K562 (cell line): ENCODE measurements at regions not wholly inside any gene's neighbourhood (a gene's known extent, or its start where the extent isn't known, plus 50 kb on each side); places are given as distances from the start of the nearest gene placed in this dataset.

Experiments
- ATAC-seq: fragments of 200-7000 bp; cut with Tn5 transposase; 3 replicates; pipeline ENCODE4 v1.9.1; 2020; ENCODE audit warnings: moderate library complexity
- BruUV-seq: library from RNA; stranded (reverse); fragments of 400-500 nt; replicated peaks from 2 replicates; lab custom pipeline; 2021; lab: Mats Ljungman, UMichigan
- CTCF ChIA-PET: fragments of 300-600 bp; formaldehyde crosslinking; extraction: SDS; loops from one replicate; lab custom pipeline; 2021; ENCODE audit warnings: low intra/inter-chr PET ratio; lab: Yijun Ruan, JAX
- POLR2A ChIA-PET: fragments of 300-600, 350-650 bp; sonication (Branson Sonifier 250); formaldehyde crosslinking; extraction: SDS; loops from one replicate; lab custom pipeline; 2021; ENCODE audit warnings: antibody characterized with exemption, inconsistent platforms; lab: Yijun Ruan, JAX
- DNase-seq, 4 experiments: peaks; one replicate each; pipeline versions ENCODE4 v3.0.0 to v3.0.0-alpha.2; 2011 to 2018; ENCODE audit warnings: low spot score in 3 of 4, mixed read lengths in 3 of 4; ENCODE audit errors: extremely low read depth in 1 of 4
- FAIRE-seq: peaks from 2 replicates; lab custom pipeline; 2011; peaks lifted over from hg19 to GRCh38; lab: Jason Lieb, UNC
- H2AFZ ChIP-seq: 2 replicates; pipeline ENCODE4 v1.6.0; 2011; ENCODE audit warnings: low read depth, low read length, control low read depth, inconsistent platforms
- H3K27ac ChIP-seq: fragments of 200-600 bp; 3 replicates; pipeline ENCODE4 v1.8.0; 2011; ENCODE audit warnings: low read depth, mild to moderate bottlenecking, control low read depth, inconsistent platforms, low read length, moderate library complexity, mixed read lengths; ENCODE audit errors: extremely low read depth
- H3K27me3 ChIP-seq, 2 experiments: fragments of 300-600 bp in 1 of 2; 2 replicates in 1 of 2; 3 replicates in 1 of 2; pipeline versions ENCODE4 v1.6.0 to v1.8.0; 2011; ENCODE audit warnings: inconsistent platforms in 2 of 2, low read length in 2 of 2, mild to moderate bottlenecking in 1 of 2, mixed read lengths in 1 of 2, moderate library complexity in 1 of 2; ENCODE audit not compliant: control insufficient read depth in 2 of 2, insufficient read depth in 2 of 2
- H3K36me3 ChIP-seq: fragments of 300-600 bp; 3 replicates; pipeline ENCODE4 v1.8.0; 2011; ENCODE audit warnings: mild to moderate bottlenecking, low read length, inconsistent platforms; ENCODE audit not compliant: control insufficient read depth, insufficient read depth
- H3K4me1 ChIP-seq, 2 experiments: fragments of 200-600 bp in 1 of 2; replicated peaks in 1 of 2; 2 replicates in 1 of 2; 3 replicates in 1 of 2; pipeline versions ENCODE4 v1.5.1 to v1.8.0; 2011; ENCODE audit warnings: inconsistent platforms in 2 of 2, low read length in 2 of 2, mild to moderate bottlenecking in 1 of 2, mixed read lengths in 1 of 2, moderate library complexity in 1 of 2; ENCODE audit not compliant: control insufficient read depth in 2 of 2, insufficient read depth in 2 of 2
- H3K4me2 ChIP-seq: 2 replicates; pipeline ENCODE4 v1.6.1; 2011; ENCODE audit warnings: low read length, control low read depth, inconsistent platforms, mixed read lengths; ENCODE audit not compliant: insufficient read depth
- H3K4me3 ChIP-seq: fragments of 200-600 bp; sonication (generic), shearing (Covaris generic); 2 replicates; pipeline ENCODE4 v1.5.1; 2016; ENCODE audit warnings: control low read depth, inconsistent platforms
- H3K79me2 ChIP-seq: fragments of 200-600 bp; 3 replicates; pipeline ENCODE4 v1.8.0; 2011; ENCODE audit warnings: low read length, inconsistent platforms; ENCODE audit not compliant: control insufficient read depth, insufficient read depth
- H3K9ac ChIP-seq, 2 experiments: 2 replicates each; pipeline versions ENCODE4 v1.6.0 to v1.6.1; 2011; ENCODE audit warnings: low read depth in 2 of 2, low read length in 2 of 2, control low read depth in 1 of 2, inconsistent platforms in 1 of 2, mild to moderate bottlenecking in 1 of 2, mixed read lengths in 1 of 2; ENCODE audit not compliant: insufficient read depth in 1 of 2
- H3K9me1 ChIP-seq: one replicate; pipeline ENCODE4 v1.6.0; 2011; ENCODE audit warnings: inconsistent platforms, mild to moderate bottlenecking, low read length, moderate library complexity; ENCODE audit not compliant: control insufficient read depth, insufficient read depth
- H3K9me3 ChIP-seq: replicated peaks from 2 replicates; pipeline ENCODE4 v1.5.1; 2011; ENCODE audit warnings: low read depth, low read length, inconsistent platforms; ENCODE audit not compliant: control insufficient read depth, insufficient read depth
- H4K20me1 ChIP-seq: replicated peaks from 2 replicates; pipeline ENCODE4 v1.6.1; 2011; ENCODE audit warnings: low read length, inconsistent platforms, mixed read lengths; ENCODE audit not compliant: control insufficient read depth, insufficient read depth
- NCOA2 ChIP-seq, 2 experiments: fragments of 450-650 bp; IDR thresholded peaks; 2 replicates each; pipeline ENCODE4 v1.6.1; 2018; ENCODE audit warnings: mild to moderate bottlenecking in 2 of 2, moderate library complexity in 1 of 2; ENCODE audit not compliant: partially characterized antibody in 2 of 2
- RFX5 ChIP-seq: IDR thresholded peaks from 2 replicates; pipeline ENCODE4 v1.6.1; 2011; ENCODE audit warnings: low read depth, mild to moderate bottlenecking, improper control_type of control experiment, low read length
- ZEB2 ChIP-seq: fragments of 450-650 bp; IDR thresholded peaks from 2 replicates; pipeline ENCODE4 v1.6.1; 2016
- WGBS: fragments of 100-300 bp; shearing (Covaris generic); methylation state at CpG from one replicate; pipeline ENCODE4 v1.1.6; 2016; ENCODE audit warnings: low coverage, mixed read lengths; ENCODE audit not compliant: insufficient coverage; ENCODE audit errors: missing lambda C conversion rate; 5-methylcytosine and 5-hydroxymethylcytosine counted together
- in situ Hi-C: fragments of 300-500 bp; cut with MboI; formaldehyde crosslinking; loops from 4 replicates; pipeline ENCODE4 v1.15.0; 2018; ENCODE audit warnings: inconsistent platforms, mixed read lengths
- intact Hi-C: fragments of 100-400 bp; cut with micrococcal nuclease; formaldehyde crosslinking; loops from 2 replicates; pipeline ENCODE4 v1.14.2; 2022

GRCh38 chr2:45083175-45083574, 73.9 kb upstream of the SIX2 start:
- 0% methylated on average over 4 of the region's 4 CpGs for WGBS
- Histone ChIP-seq H3K36me3 (no peaks in the 10 kb centered on the region), H3K9me1 (no peaks in the 10 kb centered on the region), H3K4me1 (no peaks in the 10 kb centered on the region), H3K27ac (no peak overlapping the region), H3K27me3 (0 out of 5 replicates have a peak, but pooled peaks cover 0 to 6% of the 10 kb centered on the region in 2 experiments), H3K79me2 (no peaks in the 10 kb centered on the region), H4K20me1 (no peaks in the 10 kb centered on the region), H3K9me3 (no peaks in the 10 kb centered on the region), H2AFZ (no peak overlapping the region), H3K4me3 (no peak overlapping the region), H3K4me2 (no peak overlapping the region), H3K9ac (no peak overlapping the region)
- TF ChIP-seq RFX5 = no peak
- ChIA-PET POLR2A (interaction anchor here (0.8 kb wide), 1 partner anchor 717 kb away, joined by 4 read pairs; no protein-coding TSS in a partner anchor), CTCF (no interaction called here)
- intact Hi-C loops = no loop called here
- DNase-seq (no peak), FAIRE-seq (no peak), ATAC-seq (no peak)
- no TSS peak for BruUV-seq
- in situ Hi-C loops = no loop called here

DNA sequence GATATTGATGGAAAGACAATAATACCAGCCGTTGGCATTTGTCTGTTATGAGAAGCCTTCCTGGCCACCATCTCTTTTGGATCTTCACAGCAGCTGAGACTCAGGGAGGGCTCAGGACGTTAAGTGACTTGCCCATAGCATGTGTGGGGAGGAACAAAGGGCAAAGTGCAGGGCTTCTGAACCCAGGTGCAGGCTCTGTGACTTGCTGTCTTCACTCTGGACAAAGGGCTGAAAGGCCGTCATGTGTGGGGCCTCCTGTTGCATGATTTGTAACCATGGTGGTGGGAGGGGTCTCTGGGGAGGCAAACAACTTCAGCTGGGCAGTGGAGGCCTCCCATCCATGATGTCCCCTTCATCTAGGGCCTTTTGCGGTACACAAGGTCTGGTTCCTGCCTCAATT, 65.5 kb upstream of the SIX2 start:
- no peak for ATAC-seq
- Histone ChIP-seq H3K36me3 (no peaks in the 10 kb centered on the region), H4K20me1 (no peaks in the 10 kb centered on the region), H3K27ac (no peak overlapping the region)
- intact Hi-C loops = no loop called here
- TF ChIP-seq NCOA2 (IDR thresholded peaks at IDR 0.05; ENCODE audit: partially characterized antibody in 2 of 2) (no peak), ZEB2 (no peak)
- TF ChIP-seq, all 486 proteins: peak for 0
- Histone ChIP-seq H3K4me2 (no peak overlapping the region), H3K9me3 (no peaks in the 10 kb centered on the region), H2AFZ (no peak overlapping the region), H3K27me3 (peaks cover 2 to 41% of the 10 kb centered on the region in 2 experiments; a peak in 4 of 5 replicates), H3K9me1 (no peaks in the 10 kb centered on the region), H3K4me1 (no peaks in the 10 kb centered on the region), H3K4me3 (no peak overlapping the region), H3K79me2 (no peaks in the 10 kb centered on the region), H3K9ac (no peak overlapping the region)
- 0% methylated on average over 4 of the region's 4 CpGs for WGBS
- no TSS peak for BruUV-seq
- in situ Hi-C loops = no loop called here
- ChIA-PET POLR2A (no interaction called here), CTCF (no interaction called here)
- DNase-seq (no peak), FAIRE-seq (no peak)
